ENCODE measurements at regions not wholly inside any gene's neighbourhood (a gene's known extent, or its start where the extent isn't known, plus 50 kb on each side); places are given as distances from the start of the nearest gene placed in this dataset.

GRCh38 chr16:31712064-31712540, 161.5 kb upstream of the ZNF267 start:
- CTCF ChIA-PET, result interaction anchor here (1.7 to 6.5 kb wide), 2 partner anchors 14 to 251 kb away, joined by 5 to 30 read pairs; no protein-coding TSS in a partner anchor

More at GRCh38 chr16:31712064-31712540, 161.5 kb upstream of the ZNF267 start:
- H3F3A ChIP-seq (replicated peaks; ENCODE audit: insufficient read depth), result peaks cover 5% of the 10 kb centered on the region
- no peak for DNase-seq
- H2AFZ ChIP-seq (ENCODE audit: low read depth), result no peak overlapping the region
- TF ChIP-seq ELF1 (IDR thresholded peaks at IDR 0.05) (no peak), PBX3 (IDR thresholded peaks at IDR 0.05) (no peak), IRF3 (IDR thresholded peaks at IDR 0.05; ENCODE audit: low read depth, low read length) (no peak), TCF12 (IDR thresholded peaks at IDR 0.05) (no peak), GABPA (IDR thresholded peaks at IDR 0.05; ENCODE audit: low read depth) (no peak), GATA2 (CRISPR knock-in tag; IDR thresholded peaks at IDR 0.05) (no peak), POLR2AphosphoS5 (IDR thresholded peaks at IDR 0.05; ENCODE audit: low read depth, low read length) (no peak), ZBTB33 (IDR thresholded peaks at IDR 0.05; ENCODE audit: borderline replicate concordance, low read depth) (no peak), NRF1 (IDR thresholded peaks at IDR 0.05; ENCODE audit: low read depth, low read length) (no peak), CTCF (IDR thresholded peaks at IDR 0.05) (no peak), RFX5 (IDR thresholded peaks at IDR 0.05; ENCODE audit: low read length) (no peak), MXI1 (IDR thresholded peaks at IDR 0.05; ENCODE audit: low read depth, low read length) (no peak), EP300 (IDR thresholded peaks at IDR 0.05; ENCODE audit: borderline replicate concordance in 1 of 2, low read depth in 1 of 2, low read length in 1 of 2) (no peak), YY1 (IDR thresholded peaks at IDR 0.05; ENCODE audit: low read depth) (no peak), NFIC (IDR thresholded peaks at IDR 0.05; ENCODE audit: borderline replicate concordance) (no peak), FOXJ3 (CRISPR knock-in tag; IDR thresholded peaks at IDR 0.05) (no peak), FOSL2 (IDR thresholded peaks at IDR 0.05; ENCODE audit: borderline replicate concordance, low read depth) (no peak), FOXM1 (IDR thresholded peaks at IDR 0.05; ENCODE audit: low read depth) (no peak), RXRA (IDR thresholded peaks at IDR 0.05; ENCODE audit: borderline replicate concordance, low read depth) (no peak), REST (IDR thresholded peaks at IDR 0.05; ENCODE audit: low read depth, low read length) (no peak)
- H3K36me3 ChIP-seq (replicated peaks in 1 of 2; ENCODE audit: control insufficient read depth in 1 of 2, insufficient read depth in 2 of 2, low read length in 1 of 2), result peaks cover 4 to 15% of the 10 kb centered on the region in 2 experiments
- no peak overlapping the region for H3K27ac ChIP-seq (ENCODE audit: low read depth in 2 of 2, low read length in 1 of 2)
- H3K4me2 ChIP-seq, result no peak overlapping the region
- H3K27me3 ChIP-seq (ENCODE audit: insufficient read depth), result no peaks in the 10 kb centered on the region
- 78% methylated on average over 8 of the region's 8 CpGs for WGBS (ENCODE audit: low lambda C conversion rate)
- H3K79me2 ChIP-seq (ENCODE audit: insufficient read depth), result peaks cover 34% of the 10 kb centered on the region
- no peaks in the 10 kb centered on the region for H3K9me2 ChIP-seq
- H3K4me1 ChIP-seq (ENCODE audit: control insufficient read depth in 1 of 2, insufficient read depth in 2 of 2, low read depth in 1 of 2, low read length in 1 of 2), result peaks cover 0 to 22% of the 10 kb centered on the region in 2 experiments; a peak in 2 of 4 replicates
- POLR2A ChIA-PET, result interaction anchor here (0.9 to 2.9 kb wide), 3 partner anchors 11 to 254 kb away, joined by 4 to 25 read pairs (median 5); partner anchors contain the start of gene ARMC5
- no peak overlapping the region for H3K9ac ChIP-seq
- H3K9me3 ChIP-seq, result no peaks in the 10 kb centered on the region
- no peaks in the 10 kb centered on the region for H4K20me1 ChIP-seq (ENCODE audit: insufficient read depth)
- H3K4me3 ChIP-seq (ENCODE audit: low read depth in 2 of 2, low read length in 1 of 2), result no peak overlapping the region
